ENCODE measurements at regions not wholly inside any gene's neighbourhood (a gene's known extent, or its start where the extent isn't known, plus 50 kb on each side); places are given as distances from the start of the nearest gene placed in this dataset.
"Not testable (repeated sequence)": the region's sequence is repeated elsewhere in the genome, so short reads cannot be mapped to it uniquely, and the experiment has no call there.

DNA sequence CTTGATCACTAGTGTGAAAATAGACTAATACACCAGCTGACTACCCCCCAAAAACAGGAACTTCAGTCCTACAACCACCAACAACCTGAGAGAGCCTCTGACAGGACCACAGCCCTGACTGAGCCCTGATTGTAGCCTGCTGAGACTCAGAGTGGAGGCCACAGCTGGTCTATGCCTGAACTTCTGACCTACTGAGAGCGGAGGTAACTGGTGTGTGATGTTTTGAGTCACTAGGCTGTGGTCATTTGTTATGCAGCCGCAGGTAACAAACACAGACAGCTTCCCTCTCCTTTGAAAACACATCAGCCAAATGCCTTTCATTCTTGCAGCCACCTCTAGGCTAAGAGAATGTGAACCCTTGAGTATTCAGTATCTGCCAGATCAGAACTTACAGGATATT is 631.1 kb downstream of the PRIM2 start:
- H3K9me3 ChIP-seq (ENCODE audit: control insufficient read depth, low read length); H3K4me1 ChIP-seq (ENCODE audit: control insufficient read depth in 1 of 2, insufficient read depth in 2 of 2, low read length in 2 of 2); H3K36me3 ChIP-seq (ENCODE audit: control insufficient read depth in 1 of 2, insufficient read depth in 2 of 2, low read length in 1 of 2); DNase-seq; H3K27ac ChIP-seq (ENCODE audit: low read depth in 1 of 2, low read length in 2 of 2); intact Hi-C loops (cut with DNase I); H3K4me3 ChIP-seq (ENCODE audit: low read length in 2 of 2); H3K27me3 ChIP-seq (ENCODE audit: control insufficient read depth in 1 of 2, insufficient read depth in 2 of 2, low read length in 1 of 2); ATAC-seq (ENCODE audit: low FRiP score): not testable (repeated sequence)
- 91 to 96% methylated on average over 2 of the region's 2 CpGs for WGBS, 2 donors

DNA sequence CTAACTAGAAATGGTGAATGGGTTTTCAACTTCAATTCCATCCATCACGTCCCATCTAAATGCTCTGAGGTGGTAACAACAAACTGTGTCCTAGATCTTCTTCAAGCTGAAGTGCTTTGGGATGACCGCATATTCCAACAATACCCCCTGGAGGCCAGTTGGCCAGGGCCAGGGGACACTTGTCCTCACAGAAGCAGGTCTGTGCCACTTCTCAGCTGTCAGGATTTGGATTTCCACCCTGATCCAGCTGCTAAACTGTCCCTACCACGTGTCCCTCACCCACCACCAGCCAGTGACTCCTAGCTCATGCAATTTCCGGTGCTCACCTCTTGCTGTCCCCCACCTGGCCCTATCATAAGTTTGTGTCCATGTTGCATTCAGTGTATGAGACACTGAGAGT is 633.0 kb downstream of the PRIM2 start:
- H3K4me3 ChIP-seq (ENCODE audit: low read length in 2 of 2); H3K27me3 ChIP-seq (ENCODE audit: control insufficient read depth in 1 of 2, insufficient read depth in 2 of 2, low read length in 1 of 2); H3K36me3 ChIP-seq (ENCODE audit: control insufficient read depth in 1 of 2, insufficient read depth in 2 of 2, low read length in 1 of 2); intact Hi-C loops (cut with DNase I); ATAC-seq (ENCODE audit: low FRiP score); DNase-seq; H3K4me1 ChIP-seq (ENCODE audit: control insufficient read depth in 1 of 2, insufficient read depth in 2 of 2, low read length in 2 of 2); H3K9me3 ChIP-seq (ENCODE audit: control insufficient read depth, low read length); H3K27ac ChIP-seq (ENCODE audit: low read depth in 1 of 2, low read length in 2 of 2): not testable (repeated sequence)
- 90 to 91% methylated on average over 4 of the region's 4 CpGs for WGBS, 2 donors

- H3K36me3 ChIP-seq (ENCODE audit: control insufficient read depth in 1 of 2, insufficient read depth in 2 of 2, low read length in 1 of 2); H3K27ac ChIP-seq (ENCODE audit: low read depth in 1 of 2, low read length in 2 of 2); H3K4me3 ChIP-seq (ENCODE audit: low read length in 2 of 2); H3K9me3 ChIP-seq (ENCODE audit: control insufficient read depth, low read length); ATAC-seq (ENCODE audit: low FRiP score); DNase-seq; intact Hi-C loops (cut with DNase I); H3K27me3 ChIP-seq (ENCODE audit: control insufficient read depth in 1 of 2, insufficient read depth in 2 of 2, low read length in 1 of 2); H3K4me1 ChIP-seq (ENCODE audit: control insufficient read depth in 1 of 2, insufficient read depth in 2 of 2, low read length in 2 of 2): not testable (repeated sequence)
These were observed 649.3 kb downstream of the PRIM2 start for GRCh38 chr6:57966757-57967156.

DNA sequence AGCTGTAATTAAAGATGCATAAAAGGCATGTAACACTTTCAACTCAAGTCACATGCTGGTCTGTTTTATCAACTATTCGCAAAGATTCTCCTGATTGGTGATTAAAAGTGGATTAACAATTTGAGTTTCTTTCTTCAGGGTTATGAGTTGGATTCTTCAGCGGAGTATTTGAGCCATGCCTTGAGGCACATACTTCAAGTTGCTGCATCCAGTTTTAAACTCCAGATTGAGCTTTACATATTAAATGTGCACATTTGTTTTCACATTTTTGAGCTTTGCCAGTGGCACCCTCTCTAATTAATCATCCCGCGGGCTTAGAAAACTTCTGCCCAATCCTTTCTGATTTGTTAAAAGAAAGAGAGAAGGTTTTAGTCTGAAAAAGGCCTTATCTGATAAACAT is 654.5 kb downstream of the PRIM2 start:
- 63 to 71% methylated on average over 4 of the region's 4 CpGs for WGBS, 2 donors
- intact Hi-C loops (cut with DNase I); H3K9me3 ChIP-seq (ENCODE audit: control insufficient read depth, low read length); H3K27me3 ChIP-seq (ENCODE audit: control insufficient read depth in 1 of 2, insufficient read depth in 2 of 2, low read length in 1 of 2); H3K36me3 ChIP-seq (ENCODE audit: control insufficient read depth in 1 of 2, insufficient read depth in 2 of 2, low read length in 1 of 2); DNase-seq; H3K4me3 ChIP-seq (ENCODE audit: low read length in 2 of 2); H3K4me1 ChIP-seq (ENCODE audit: control insufficient read depth in 1 of 2, insufficient read depth in 2 of 2, low read length in 2 of 2); ATAC-seq (ENCODE audit: low FRiP score); H3K27ac ChIP-seq (ENCODE audit: low read depth in 1 of 2, low read length in 2 of 2): not testable (repeated sequence)

DNA sequence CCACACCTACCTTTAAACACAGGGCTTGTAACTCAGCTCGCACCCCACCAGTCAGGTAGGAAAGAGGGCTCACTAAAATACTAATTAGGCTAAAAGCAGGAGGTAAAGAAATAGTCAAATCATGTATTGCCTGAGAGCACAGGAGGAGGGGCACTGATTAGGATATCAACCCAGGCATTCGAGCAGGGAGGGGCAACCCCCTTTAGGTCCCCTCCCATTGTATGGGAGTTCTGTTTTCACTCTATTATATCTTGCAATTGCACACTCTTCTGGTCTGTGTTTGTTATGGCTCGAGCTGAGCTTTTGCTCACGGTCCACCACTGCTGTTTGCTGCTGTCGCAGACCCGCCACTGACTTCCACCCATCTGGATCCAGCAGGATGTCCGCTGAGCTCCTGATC is 657.2 kb downstream of the PRIM2 start:
- intact Hi-C loops (cut with DNase I), result no loop called here
- Histone ChIP-seq H3K27me3 (ENCODE audit: control insufficient read depth in 1 of 2, insufficient read depth in 2 of 2, low read length in 1 of 2) (no peaks in the 10 kb centered on the region), H3K4me3 (ENCODE audit: low read length in 2 of 2) (no peak overlapping the region), H3K27ac (ENCODE audit: low read depth in 1 of 2, low read length in 2 of 2) (no peak overlapping the region), H3K9me3 (ENCODE audit: control insufficient read depth, low read length) (no peaks in the 10 kb centered on the region), H3K4me1 (ENCODE audit: control insufficient read depth in 1 of 2, insufficient read depth in 2 of 2, low read length in 2 of 2) (no peaks in the 10 kb centered on the region), H3K36me3 (ENCODE audit: control insufficient read depth in 1 of 2, insufficient read depth in 2 of 2, low read length in 1 of 2) (no peaks in the 10 kb centered on the region)
- DNase-seq, result no peak
- WGBS, 2 donors, result 87% methylated on average over 7 of the region's 7 CpGs
- no peak for ATAC-seq (ENCODE audit: low FRiP score)

- H3K27ac ChIP-seq (ENCODE audit: low read depth in 1 of 2, low read length in 2 of 2); H3K4me1 ChIP-seq (ENCODE audit: control insufficient read depth in 1 of 2, insufficient read depth in 2 of 2, low read length in 2 of 2); H3K27me3 ChIP-seq (ENCODE audit: control insufficient read depth in 1 of 2, insufficient read depth in 2 of 2, low read length in 1 of 2); intact Hi-C loops (cut with DNase I); H3K36me3 ChIP-seq (ENCODE audit: control insufficient read depth in 1 of 2, insufficient read depth in 2 of 2, low read length in 1 of 2); H3K9me3 ChIP-seq (ENCODE audit: control insufficient read depth, low read length); DNase-seq; H3K4me3 ChIP-seq (ENCODE audit: low read length in 2 of 2); ATAC-seq (ENCODE audit: low FRiP score): not testable (repeated sequence)
- 93 to 96% methylated on average over 10 of the region's 10 CpGs for WGBS, 2 donors
These were observed 657.7 kb downstream of the PRIM2 start for GRCh38 chr6:57975127-57975526.

DNA sequence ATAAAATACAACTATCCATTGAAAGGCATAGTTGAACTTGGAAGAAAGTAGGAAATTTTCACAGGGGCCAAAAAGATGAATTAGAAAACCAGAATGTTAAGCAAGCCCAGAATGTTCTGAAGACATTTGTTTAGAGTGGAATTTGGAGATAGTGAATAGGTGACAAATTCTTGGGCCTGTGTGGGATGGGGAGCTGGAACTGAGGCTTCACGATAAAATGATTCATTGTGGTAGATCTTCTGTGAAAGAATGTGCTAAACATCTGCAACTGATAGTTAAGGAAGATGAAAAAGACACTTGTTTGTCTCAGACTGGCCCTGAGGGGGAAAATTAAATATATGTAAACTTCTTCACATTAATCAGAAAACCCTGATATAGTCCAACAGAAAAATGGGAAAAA is 658.9 kb downstream of the PRIM2 start:
- H3K27me3 ChIP-seq (ENCODE audit: control insufficient read depth in 1 of 2, insufficient read depth in 2 of 2, low read length in 1 of 2); H3K9me3 ChIP-seq (ENCODE audit: control insufficient read depth, low read length); ATAC-seq (ENCODE audit: low FRiP score); H3K4me3 ChIP-seq (ENCODE audit: low read length in 2 of 2); intact Hi-C loops (cut with DNase I); H3K4me1 ChIP-seq (ENCODE audit: control insufficient read depth in 1 of 2, insufficient read depth in 2 of 2, low read length in 2 of 2); H3K27ac ChIP-seq (ENCODE audit: low read depth in 1 of 2, low read length in 2 of 2); DNase-seq; H3K36me3 ChIP-seq (ENCODE audit: control insufficient read depth in 1 of 2, insufficient read depth in 2 of 2, low read length in 1 of 2): not testable (repeated sequence)
- 71 to 85% methylated on average over 1 of the region's 1 CpG for WGBS, 2 donors

- WGBS, 2 donors, result 15 to 17% methylated on average over 1 of the region's 1 CpG
- not testable (repeated sequence) for ATAC-seq (ENCODE audit: low FRiP score)
These were observed 666.2 kb downstream of the PRIM2 start for GRCh38 chr6:57983603-57984002.

DNA sequence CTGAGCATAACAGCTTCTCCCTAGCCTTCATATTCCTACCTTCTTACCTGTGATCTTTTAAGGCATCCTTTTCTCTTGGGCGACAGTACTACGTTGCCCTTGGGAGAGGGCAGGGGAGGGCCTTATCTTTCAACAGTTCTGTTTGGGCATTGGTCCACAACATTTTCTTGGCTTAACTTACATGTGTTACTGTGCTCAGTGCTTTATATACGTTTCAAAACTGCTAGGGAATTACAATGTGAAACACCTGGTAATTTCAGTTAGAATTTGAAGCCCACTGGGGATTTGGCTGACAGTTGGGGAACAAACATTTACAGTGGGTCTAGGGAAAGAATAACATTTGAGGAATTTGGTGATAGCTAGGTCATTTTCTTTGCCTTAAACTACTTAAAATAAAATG is 667.1 kb downstream of the PRIM2 start:
- DNase-seq; intact Hi-C loops (cut with DNase I); H3K27me3 ChIP-seq (ENCODE audit: control insufficient read depth in 1 of 2, insufficient read depth in 2 of 2, low read length in 1 of 2); H3K27ac ChIP-seq (ENCODE audit: low read depth in 1 of 2, low read length in 2 of 2); H3K4me3 ChIP-seq (ENCODE audit: low read length in 2 of 2); ATAC-seq (ENCODE audit: low FRiP score); H3K4me1 ChIP-seq (ENCODE audit: control insufficient read depth in 1 of 2, insufficient read depth in 2 of 2, low read length in 2 of 2); H3K36me3 ChIP-seq (ENCODE audit: control insufficient read depth in 1 of 2, insufficient read depth in 2 of 2, low read length in 1 of 2); H3K9me3 ChIP-seq (ENCODE audit: control insufficient read depth, low read length): not testable (repeated sequence)
- WGBS, 2 donors, result 0 to 8% methylated on average over 3 of the region's 3 CpGs

More at GRCh38 chr6:57983603-57984002, 666.2 kb downstream of the PRIM2 start:
- H3K27me3 ChIP-seq (ENCODE audit: control insufficient read depth in 1 of 2, insufficient read depth in 2 of 2, low read length in 1 of 2); H3K27ac ChIP-seq (ENCODE audit: low read depth in 1 of 2, low read length in 2 of 2); DNase-seq; H3K9me3 ChIP-seq (ENCODE audit: control insufficient read depth, low read length); H3K4me1 ChIP-seq (ENCODE audit: control insufficient read depth in 1 of 2, insufficient read depth in 2 of 2, low read length in 2 of 2); H3K36me3 ChIP-seq (ENCODE audit: control insufficient read depth in 1 of 2, insufficient read depth in 2 of 2, low read length in 1 of 2); H3K4me3 ChIP-seq (ENCODE audit: low read length in 2 of 2); intact Hi-C loops (cut with DNase I): not testable (repeated sequence)
